MCF 10A (cell line): ENCODE measurements at regions not wholly inside any gene's neighbourhood (a gene's known extent, or its start where the extent isn't known, plus 50 kb on each side); places are given as distances from the start of the nearest gene placed in this dataset.

Experiments
- BruUV-seq: library from RNA; stranded (reverse); fragments of 400-500 nt; replicated peaks from 2 replicates; lab custom pipeline; 2021; lab: Mats Ljungman, UMichigan
- CTCF ChIA-PET: fragments of 300-600 bp; sonication (Branson Sonifier 250); formaldehyde crosslinking; extraction: SDS; loops from one replicate; lab custom pipeline; 2021; ENCODE audit warnings: antibody characterized with exemption, inconsistent platforms; lab: Yijun Ruan, JAX
- POLR2A ChIA-PET: fragments of 300-600, 350-650 bp; sonication (Branson Sonifier 250); formaldehyde crosslinking; extraction: SDS; loops from one replicate; lab custom pipeline; 2020; ENCODE audit warnings: antibody characterized with exemption, inconsistent platforms; lab: Yijun Ruan, JAX
- DNase-seq: peaks from one replicate; pipeline ENCODE4 v3.0.0-alpha.2; 2018; ENCODE audit not compliant: unreplicated experiment
- H3K27ac Mint-ChIP-seq: one replicate; pipeline ENCODE4 v1.8.0; 2022; ENCODE audit warnings: mild to moderate bottlenecking, low read depth, mixed read lengths; ENCODE audit not compliant: unreplicated experiment
- H3K27me3 Mint-ChIP-seq: one replicate; pipeline ENCODE4 v1.8.0; 2022; ENCODE audit warnings: mixed read lengths; ENCODE audit not compliant: insufficient read depth, unreplicated experiment
- H3K36me3 Mint-ChIP-seq: one replicate; pipeline ENCODE4 v1.8.0; 2022; ENCODE audit warnings: mild to moderate bottlenecking, moderate library complexity, mixed read lengths; ENCODE audit not compliant: insufficient read depth, unreplicated experiment
- H3K4me1 Mint-ChIP-seq: one replicate; pipeline ENCODE4 v1.8.0; 2022; ENCODE audit warnings: mixed read lengths; ENCODE audit not compliant: insufficient read depth, unreplicated experiment
- H3K4me3 Mint-ChIP-seq: one replicate; pipeline ENCODE4 v1.8.0; 2022; ENCODE audit warnings: mild to moderate bottlenecking, moderate library complexity, mixed read lengths; ENCODE audit not compliant: unreplicated experiment
- H3K9me3 Mint-ChIP-seq: one replicate; pipeline ENCODE4 v1.8.0; 2022; ENCODE audit warnings: mixed read lengths; ENCODE audit not compliant: unreplicated experiment
- CTCF ChIP-seq: fragments of 200-600 bp; IDR thresholded peaks from one replicate; pipeline ENCODE4 v1.8.0; 2022; ENCODE audit warnings: antibody characterized with exemption, mild to moderate bottlenecking; ENCODE audit not compliant: unreplicated experiment
- intact Hi-C: fragments of 100-400 bp; cut with micrococcal nuclease; formaldehyde crosslinking; loops from 2 replicates; pipeline ENCODE4 v1.14.1; 2022

- H3K27ac Mint-ChIP-seq, result no peak overlapping the region
- no peak for DNase-seq
- TF ChIP-seq CTCF, result no peak
- H3K36me3 Mint-ChIP-seq, result no peaks in the 10 kb centered on the region
- intact Hi-C loops, result no loop called here
- H3K4me3 Mint-ChIP-seq, result no peak overlapping the region
- no peaks in the 10 kb centered on the region for H3K9me3 Mint-ChIP-seq
- CTCF ChIA-PET, result interaction anchor here (0.6 to 0.7 kb wide), 3 partner anchors 11 to 1000 kb away, joined by 3 to 5 read pairs (median 5); no protein-coding TSS in a partner anchor
- POLR2A ChIA-PET, result interaction anchor here (1.1 kb wide), 1 partner anchor 10 kb away, joined by 5 read pairs; no protein-coding TSS in a partner anchor
- no peaks in the 10 kb centered on the region for H3K4me1 Mint-ChIP-seq
- H3K27me3 Mint-ChIP-seq, result no peaks in the 10 kb centered on the region
- no TSS peak for BruUV-seq
Observed at GRCh38 chr14:104295681-104296387, 157.4 kb downstream of the KIF26A start.

- ChIA-PET POLR2A (interaction anchor here (1.1 kb wide), 1 partner anchor 10 kb away, joined by 5 read pairs; no protein-coding TSS in a partner anchor), CTCF (interaction anchor here (0.5 to 0.9 kb wide), 4 partner anchors 12 to 250 kb away, joined by 3 to 5 read pairs (median 3); no protein-coding TSS in a partner anchor)
- no peak overlapping the region for H3K4me3 Mint-ChIP-seq
- H3K27me3 Mint-ChIP-seq, result no peaks in the 10 kb centered on the region
- DNase-seq, result no peak
- BruUV-seq, result no TSS peak
- no peaks in the 10 kb centered on the region for H3K36me3 Mint-ChIP-seq
- intact Hi-C loops, result no loop called here
- TF ChIP-seq CTCF, result no peak
- no peak overlapping the region for H3K27ac Mint-ChIP-seq
- H3K9me3 Mint-ChIP-seq, result no peaks in the 10 kb centered on the region
- H3K4me1 Mint-ChIP-seq, result no peaks in the 10 kb centered on the region
Observed at GRCh38 chr14:104296388-104297312, 158.3 kb downstream of the KIF26A start.

GRCh38 chr14:104297313-104297704, 158.9 kb downstream of the KIF26A start:
- no peak overlapping the region for H3K27ac Mint-ChIP-seq

More at GRCh38 chr14:104297313-104297704, 158.9 kb downstream of the KIF26A start:
- no peak for DNase-seq
- POLR2A ChIA-PET, result no interaction called here
- Mint-ChIP-seq H3K9me3 (no peaks in the 10 kb centered on the region), H3K27me3 (no peaks in the 10 kb centered on the region), H3K4me1 (no peaks in the 10 kb centered on the region), H3K4me3 (no peak overlapping the region), H3K36me3 (no peaks in the 10 kb centered on the region)
- TF ChIP-seq CTCF, result no peak
- BruUV-seq, result no TSS peak
- intact Hi-C loops, result no loop called here
- CTCF ChIA-PET, result interaction anchor here (0.5 to 0.9 kb wide), 2 partner anchors 46 to 249 kb away, joined by 3 read pairs; no protein-coding TSS in a partner anchor
